Stimulated activated CD4-positive, alpha-beta T cell treated with anti-CD3 and anti-CD28 coated beads, Interleukin-12 subunit alpha, Interleukin-12 subunit beta, amount 100 ng/mL, for 4 hours (primary cell): ENCODE measurements at regions not wholly inside any gene's neighbourhood (a gene's known extent, or its start where the extent isn't known, plus 50 kb on each side); places are given as distances from the start of the nearest gene placed in this dataset.
"Not testable (repeated sequence)": the region's sequence is repeated elsewhere in the genome, so short reads cannot be mapped to it uniquely, and the experiment has no call there.

Experiments used
- DNase-seq: peaks from one replicate; pipeline ENCODE4 v3.0.0-alpha.2; 2020

GRCh38 chr6:113694278-113695077 lies 162.7 kb upstream of the MARCKS start:
- no peak for DNase-seq

DNA sequence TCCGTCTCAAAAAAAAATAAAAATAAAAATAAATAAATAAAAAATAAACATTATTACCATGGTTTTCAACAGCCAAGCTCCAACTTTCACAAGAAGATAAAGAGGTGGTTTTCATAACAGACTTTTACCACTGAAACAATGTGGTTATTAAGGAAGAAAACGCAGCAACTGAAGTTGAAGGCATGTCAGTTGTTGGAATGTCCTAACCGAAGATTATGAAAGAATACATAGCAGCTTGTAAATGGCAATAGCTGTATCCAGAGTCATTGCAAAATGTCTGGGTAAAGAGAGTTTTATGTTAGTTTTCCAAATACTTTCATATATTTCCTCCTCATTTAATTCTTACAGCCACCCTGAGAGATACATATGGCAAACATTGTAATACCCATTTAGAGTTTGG lies 161.6 kb upstream of the MARCKS start:
- DNase-seq = no peak

GRCh38 chr6:113696960-113697359 lies 160.2 kb upstream of the MARCKS start:
- no peak for DNase-seq

GRCh38 chr6:113697632-113698410 lies 159.3 kb upstream of the MARCKS start:
- DNase-seq = no peak

GRCh38 chr6:113699239-113699638 lies 157.9 kb upstream of the MARCKS start:
- no peak for DNase-seq

- DNase-seq = no peak
Measured at GRCh38 chr6:113701552-113702254, 155.4 kb upstream of the MARCKS start.

DNA sequence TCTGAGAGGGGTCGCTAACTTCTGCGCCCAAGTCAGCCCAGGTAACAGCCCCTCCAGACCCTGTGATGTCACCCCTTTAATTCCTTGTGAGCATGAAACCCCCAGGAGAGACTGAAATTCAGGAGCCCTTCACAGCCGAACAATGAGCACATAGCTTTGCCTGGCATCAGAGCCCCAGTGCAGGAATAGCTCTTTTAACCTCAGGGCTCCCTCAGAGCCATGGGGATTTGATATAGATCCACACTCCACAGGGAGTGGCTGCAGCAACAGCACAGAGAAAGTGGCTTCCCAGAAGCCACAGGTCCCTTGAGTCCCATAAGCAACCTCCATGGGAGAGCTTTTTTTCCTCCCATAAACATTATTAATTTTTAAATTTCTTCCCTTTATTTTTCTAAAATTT lies 150.0 kb upstream of the MARCKS start:
- no peak for DNase-seq

- no peak for DNase-seq
Measured at GRCh38 chr6:113709936-113710509, 147.1 kb upstream of the MARCKS start.

DNA sequence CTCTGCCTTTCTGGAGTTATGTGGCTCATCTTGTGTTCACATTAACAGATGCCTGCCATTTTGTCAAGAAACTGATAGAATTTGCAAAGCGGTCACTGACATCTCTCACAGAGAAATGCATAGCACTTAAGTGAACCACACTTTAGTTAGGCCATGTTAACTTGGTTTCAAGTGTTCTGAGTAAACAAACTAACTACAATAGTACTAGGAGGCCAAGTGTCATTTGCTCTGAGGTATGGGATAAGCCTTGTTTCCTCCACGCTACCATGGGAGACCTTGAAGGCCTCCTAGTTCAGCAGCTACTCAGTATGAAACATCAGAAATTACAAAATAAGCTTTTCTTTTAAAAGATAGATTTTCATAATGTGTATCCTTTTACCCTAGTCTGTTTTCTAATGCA lies 143.5 kb upstream of the MARCKS start:
- DNase-seq = no peak

DNA sequence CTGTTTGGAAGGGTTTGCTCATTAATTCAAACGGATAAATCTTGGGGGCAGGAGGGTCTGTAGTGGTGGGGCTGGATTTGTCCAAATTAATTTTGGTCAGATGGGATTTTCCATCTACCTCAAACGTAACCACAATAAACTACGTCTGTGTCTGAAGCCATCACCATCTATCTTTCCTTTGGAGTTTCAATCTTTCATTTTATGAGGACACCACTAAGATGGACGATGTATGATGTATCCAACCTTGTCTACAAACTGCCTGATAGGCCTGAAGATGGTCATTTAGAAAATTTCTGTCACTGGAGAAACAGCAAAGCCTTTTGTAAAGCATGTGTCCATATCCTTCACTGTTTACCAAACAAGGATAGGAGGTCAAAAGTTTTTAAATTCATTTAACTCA lies 138.6 kb upstream of the MARCKS start:
- no peak for DNase-seq

DNA sequence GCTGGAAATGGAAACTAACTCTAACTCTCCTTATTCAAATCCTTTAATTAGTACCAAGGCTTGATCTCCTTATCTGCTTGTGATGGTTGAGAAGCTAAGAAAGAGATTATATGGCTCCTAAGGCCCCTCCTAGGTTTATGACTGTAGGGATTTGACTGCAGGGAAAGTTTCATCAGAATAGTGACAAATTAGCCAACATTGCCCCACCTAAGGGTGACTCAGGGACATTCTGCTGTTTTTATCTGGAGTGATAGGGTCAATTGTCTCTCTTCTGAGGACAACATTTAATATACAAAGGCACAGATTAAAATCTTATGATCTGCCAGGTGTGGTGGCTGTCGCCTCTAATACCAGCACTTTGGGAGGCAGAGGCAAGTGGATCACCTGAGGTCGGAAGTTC lies 138.1 kb upstream of the MARCKS start:
- DNase-seq = no peak

DNA sequence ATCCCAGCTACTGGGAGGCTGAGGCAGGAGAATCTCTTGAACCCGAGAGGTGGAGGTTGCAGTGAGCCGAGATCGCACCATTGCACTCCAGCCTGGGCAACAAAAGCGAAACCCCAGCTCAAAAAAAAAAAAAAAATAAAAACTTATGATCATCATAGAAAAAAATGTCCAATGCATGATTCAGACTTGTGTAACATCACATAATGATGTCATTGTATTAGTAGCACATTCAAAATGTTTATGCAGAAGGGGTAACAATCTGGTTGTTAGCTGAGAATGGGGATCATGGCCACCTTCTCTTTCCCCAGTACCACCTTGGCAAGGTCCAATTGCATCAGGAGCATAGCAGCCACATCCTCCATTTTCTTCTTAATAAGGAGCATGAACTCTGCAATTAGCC lies 137.6 kb upstream of the MARCKS start:
- DNase-seq = no peak

DNA sequence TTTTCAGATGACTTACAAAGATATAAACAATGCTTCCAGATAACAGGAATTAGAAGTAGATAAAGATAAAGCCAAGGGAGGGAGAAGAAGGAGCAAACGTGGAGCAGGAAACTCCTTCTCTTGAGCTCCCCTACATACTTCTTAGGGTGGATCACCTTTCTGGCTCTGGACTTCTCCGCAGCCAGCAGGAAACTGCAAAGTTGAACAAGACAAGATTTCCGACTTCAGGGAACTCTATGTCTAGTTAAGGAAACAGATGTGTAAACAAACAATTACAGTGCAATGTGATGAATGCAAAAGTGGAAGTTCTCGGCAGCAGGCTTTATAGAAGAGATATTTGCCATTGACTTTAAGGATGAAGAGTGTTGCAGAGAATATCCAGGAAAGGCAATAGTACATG lies 134.0 kb upstream of the MARCKS start:
- no peak for DNase-seq

DNA sequence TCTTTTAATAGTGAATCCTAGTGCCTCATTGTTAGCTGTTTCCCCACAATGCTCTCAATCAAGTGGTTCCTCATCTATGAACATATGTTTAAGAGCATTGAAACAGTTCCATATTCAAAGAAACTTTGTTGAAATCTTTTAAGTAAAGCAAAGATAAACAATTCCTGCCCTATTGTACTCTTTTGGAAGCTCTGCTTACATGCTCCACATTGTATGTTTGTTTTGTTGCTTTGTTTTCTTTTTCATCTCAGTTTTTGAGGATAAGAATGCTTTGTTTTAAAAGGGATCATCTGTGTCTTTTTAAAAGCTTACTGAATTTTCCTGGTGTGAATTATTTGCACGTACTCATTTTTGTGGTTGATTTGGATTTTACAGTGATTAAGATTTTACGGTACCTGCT lies 132.2 kb upstream of the MARCKS start:
- DNase-seq = not testable (repeated sequence)

GRCh38 chr6:113731541-113731940 lies 125.6 kb upstream of the MARCKS start:
- DNase-seq = no peak

DNA sequence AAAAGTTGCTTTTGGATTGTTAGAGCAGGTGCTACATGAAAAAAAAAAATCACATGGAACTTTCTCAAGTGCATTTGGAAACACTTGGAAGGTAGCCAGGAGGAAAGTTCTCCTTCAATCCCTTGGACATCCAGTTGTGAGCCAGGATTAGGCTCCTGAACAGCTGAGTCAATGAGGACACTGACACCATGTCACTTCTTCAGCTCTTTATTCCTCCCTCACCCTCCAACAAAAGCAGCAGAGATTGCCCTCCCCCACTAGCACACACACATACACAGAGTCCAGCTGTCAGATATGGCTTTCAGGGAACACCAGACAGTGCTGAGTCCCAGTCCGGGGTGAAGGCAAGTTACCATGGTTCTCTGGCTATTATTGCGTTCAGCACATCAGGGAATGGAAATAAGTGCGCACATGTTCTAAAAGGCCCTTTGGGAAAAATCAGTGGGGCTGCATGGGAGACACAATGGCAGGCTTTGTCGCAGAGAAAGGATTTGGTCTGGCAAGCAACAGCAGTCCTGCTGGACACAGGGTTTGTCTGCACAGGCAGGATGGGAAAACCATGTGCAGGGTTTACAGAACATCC lies 124.7 kb upstream of the MARCKS start:
- no peak for DNase-seq

- no peak for DNase-seq
Measured at GRCh38 chr6:113733381-113733780, 123.8 kb upstream of the MARCKS start.

DNA sequence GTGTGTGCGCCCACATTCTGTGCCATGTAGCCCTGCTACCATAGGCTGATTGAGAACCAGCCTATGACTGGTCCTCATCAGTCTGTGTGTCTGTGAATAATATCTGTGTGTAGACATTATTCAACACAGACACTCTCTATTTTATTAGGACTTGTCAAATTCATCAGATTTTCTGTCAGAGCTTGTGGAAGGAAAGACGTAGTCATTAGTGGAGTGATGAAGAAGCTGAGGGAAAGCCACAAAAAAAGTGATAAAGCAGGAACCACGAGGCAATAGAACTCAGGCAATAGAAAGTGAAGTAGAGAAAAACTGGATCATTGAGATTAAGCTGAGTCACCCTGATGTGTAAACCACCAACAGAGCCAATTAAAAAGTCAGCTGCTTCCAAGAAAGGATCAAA lies 122.2 kb upstream of the MARCKS start:
- DNase-seq = no peak

GRCh38 chr6:113735491-113735890 lies 121.7 kb upstream of the MARCKS start:
- DNase-seq = no peak

GRCh38 chr6:113736978-113737377 lies 120.2 kb upstream of the MARCKS start:
- no peak for DNase-seq

GRCh38 chr6:113739041-113739655 lies 118.0 kb upstream of the MARCKS start:
- DNase-seq = no peak

DNA sequence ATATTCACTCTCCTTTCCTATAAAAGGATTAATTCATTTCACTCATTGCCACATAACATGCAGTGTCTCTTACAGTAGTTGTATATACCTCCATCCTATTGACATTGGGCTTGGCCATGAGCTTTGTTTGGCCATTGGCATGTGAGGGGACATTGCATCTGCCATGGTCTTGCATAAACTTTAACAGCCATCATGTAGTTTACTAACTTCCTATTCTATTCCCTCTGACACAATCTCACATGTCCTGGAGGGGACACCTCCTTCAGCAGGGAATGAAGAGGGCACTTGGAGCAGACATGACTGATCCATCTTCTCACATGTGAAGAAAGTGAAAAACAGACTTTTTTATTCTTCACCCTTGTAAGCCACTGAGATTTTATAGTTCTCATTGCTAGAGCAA lies 115.5 kb upstream of the MARCKS start:
- no peak for DNase-seq

GRCh38 chr6:113742342-113742741 lies 114.8 kb upstream of the MARCKS start:
- no peak for DNase-seq
